OCI-LY7 (cell line): ENCODE measurements at regions not wholly inside any gene's neighbourhood (a gene's known extent, or its start where the extent isn't known, plus 50 kb on each side); places are given as distances from the start of the nearest gene placed in this dataset.

Experiments used
- BruUV-seq: library from RNA; stranded (reverse); fragments of 400-500 nt; replicated peaks from 2 replicates; lab custom pipeline; 2021; lab: Mats Ljungman, UMichigan
- CTCF ChIA-PET: fragments of 300-600 bp; sonication (Branson Sonifier 250); formaldehyde crosslinking; loops from one replicate; lab custom pipeline; 2022; ENCODE audit warnings: antibody characterized with exemption; ENCODE audit not compliant: unreplicated experiment; lab: Charles Lee
- POLR2A ChIA-PET: fragments of 300-600 bp; sonication (Branson Sonifier 250); formaldehyde crosslinking; loops from one replicate; lab custom pipeline; 2022; ENCODE audit warnings: antibody characterized with exemption; lab: Charles Lee
- DNase-seq: peaks from one replicate; pipeline ENCODE4 v3.0.0-alpha.2; 2015; ENCODE audit warnings: low spot score
- H2AFZ ChIP-seq: fragments of 200-600 bp; sonication (generic), shearing (Covaris generic); 2 replicates; pipeline ENCODE4 v1.6.1; 2014; ENCODE audit warnings: mild to moderate bottlenecking, antibody characterized with exemption, low read length, moderate library complexity
- H3K27ac ChIP-seq: fragments of 200-600 bp; sonication (generic); 2 replicates; pipeline ENCODE4 v1.5.1; 2014; ENCODE audit warnings: mixed run types, low read depth, mild to moderate bottlenecking, moderate library complexity, low read length, inconsistent platforms; ENCODE audit not compliant: poor library complexity, severe bottlenecking
- H3K36me3 ChIP-seq: fragments of 200-600 bp; sonication (generic); 2 replicates; pipeline ENCODE4 v1.6.1; 2014; ENCODE audit warnings: mild to moderate bottlenecking, antibody characterized with exemption, low read length, moderate library complexity, mixed read lengths; ENCODE audit not compliant: insufficient read depth
- H3K4me1 ChIP-seq: fragments of 200-600 bp; sonication (generic); 2 replicates; pipeline ENCODE4 v1.5.1; 2014; ENCODE audit warnings: mild to moderate bottlenecking, low read length; ENCODE audit not compliant: insufficient read depth, poor library complexity, severe bottlenecking
- H3K4me2 ChIP-seq: fragments of 200-600 bp; sonication (generic); 2 replicates; pipeline ENCODE4 v1.6.1; 2014; ENCODE audit warnings: mild to moderate bottlenecking, low read length
- H3K4me3 ChIP-seq: fragments of 200-600 bp; sonication (generic); 2 replicates; pipeline ENCODE4 v1.5.1; 2014; ENCODE audit warnings: mild to moderate bottlenecking, low read depth, low read length; ENCODE audit not compliant: poor library complexity, severe bottlenecking
- H3K79me2 ChIP-seq: fragments of 200-600 bp; sonication (generic); 2 replicates; pipeline ENCODE4 v1.6.1; 2016; ENCODE audit warnings: low read depth, mild to moderate bottlenecking, low read length, moderate library complexity, mixed read lengths; ENCODE audit not compliant: insufficient read depth
- H3K9me2 ChIP-seq: fragments of 200-600 bp; sonication (generic); 2 replicates; pipeline ENCODE4 v1.6.1; 2016; ENCODE audit warnings: mild to moderate bottlenecking, low read length, mixed read lengths; ENCODE audit not compliant: insufficient read depth
- H3K9me3 ChIP-seq: fragments of 200-600 bp; sonication (generic); 2 replicates; pipeline ENCODE4 v1.6.1; 2014; ENCODE audit warnings: mild to moderate bottlenecking, mixed run types, low read length, mixed read lengths
- H4K20me1 ChIP-seq: fragments of 200-600 bp; sonication (generic); 2 replicates; pipeline ENCODE4 v1.6.1; 2014; ENCODE audit warnings: mild to moderate bottlenecking, antibody characterized with exemption, low read length, moderate library complexity, mixed read lengths; ENCODE audit not compliant: insufficient read depth
- EZH2phosphoT487 ChIP-seq: fragments of 200-600 bp; sonication (generic); IDR thresholded peaks from 2 replicates; pipeline ENCODE4 v1.6.1; 2018; ENCODE audit warnings: low read depth, borderline replicate concordance, mild to moderate bottlenecking, mixed run types, antibody characterized with exemption, low read length, moderate library complexity, mixed read lengths
- intact Hi-C: fragments of 100-400 bp; cut with micrococcal nuclease; formaldehyde crosslinking; loops from one replicate; pipeline ENCODE4 v1.10.0; 2022; ENCODE audit not compliant: unreplicated experiment
- TF ChIP-seq, protein P1 (sequence below): fragments of 200-600 bp; sonication (generic); conservative IDR thresholded peaks from 2 replicates; pipeline ENCODE4 v1.5.1; 2014; ENCODE audit warnings: mild to moderate bottlenecking, antibody characterized with exemption, low read length, moderate library complexity, mixed read lengths

GRCh38 chr5:5645198-5645597 is 222.7 kb downstream of the ICE1 start:
- Histone ChIP-seq H3K4me1 (no peaks in the 10 kb centered on the region), H4K20me1 (no peaks in the 10 kb centered on the region), H3K9me3 (no peaks in the 10 kb centered on the region), H3K79me2 (no peaks in the 10 kb centered on the region), H3K27ac (no peak overlapping the region), H2AFZ (no peak overlapping the region), H3K9me2 (no peaks in the 10 kb centered on the region), H3K4me3 (no peak overlapping the region), H3K36me3 (no peaks in the 10 kb centered on the region), H3K4me2 (no peak overlapping the region)
- DNase-seq: no peak
- BruUV-seq: no TSS peak
- intact Hi-C loops: no loop called here
- ChIA-PET CTCF (no interaction called here), POLR2A (interaction anchor here (0.8 kb wide), 1 partner anchor 194 kb away, joined by 3 read pairs; no protein-coding TSS in a partner anchor)
- TF ChIP-seq, protein P1, sequence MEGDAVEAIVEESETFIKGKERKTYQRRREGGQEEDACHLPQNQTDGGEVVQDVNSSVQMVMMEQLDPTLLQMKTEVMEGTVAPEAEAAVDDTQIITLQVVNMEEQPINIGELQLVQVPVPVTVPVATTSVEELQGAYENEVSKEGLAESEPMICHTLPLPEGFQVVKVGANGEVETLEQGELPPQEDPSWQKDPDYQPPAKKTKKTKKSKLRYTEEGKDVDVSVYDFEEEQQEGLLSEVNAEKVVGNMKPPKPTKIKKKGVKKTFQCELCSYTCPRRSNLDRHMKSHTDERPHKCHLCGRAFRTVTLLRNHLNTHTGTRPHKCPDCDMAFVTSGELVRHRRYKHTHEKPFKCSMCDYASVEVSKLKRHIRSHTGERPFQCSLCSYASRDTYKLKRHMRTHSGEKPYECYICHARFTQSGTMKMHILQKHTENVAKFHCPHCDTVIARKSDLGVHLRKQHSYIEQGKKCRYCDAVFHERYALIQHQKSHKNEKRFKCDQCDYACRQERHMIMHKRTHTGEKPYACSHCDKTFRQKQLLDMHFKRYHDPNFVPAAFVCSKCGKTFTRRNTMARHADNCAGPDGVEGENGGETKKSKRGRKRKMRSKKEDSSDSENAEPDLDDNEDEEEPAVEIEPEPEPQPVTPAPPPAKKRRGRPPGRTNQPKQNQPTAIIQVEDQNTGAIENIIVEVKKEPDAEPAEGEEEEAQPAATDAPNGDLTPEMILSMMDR: no peak
- TF ChIP-seq EZH2phosphoT487: no peak

- CTCF ChIA-PET: no interaction called here
- TF ChIP-seq, protein P1: no peak
- TF ChIP-seq EZH2phosphoT487: no peak
Measured at GRCh38 chr5:5644249-5644648, 221.8 kb downstream of the ICE1 start.

GRCh38 chr5:5643481-5643880 is 221.0 kb downstream of the ICE1 start:
- BruUV-seq: no TSS peak

More at GRCh38 chr5:5644249-5644648, 221.8 kb downstream of the ICE1 start:
- Histone ChIP-seq H3K4me2 (no peak overlapping the region), H2AFZ (no peak overlapping the region), H3K4me1 (no peaks in the 10 kb centered on the region), H3K36me3 (no peaks in the 10 kb centered on the region), H3K79me2 (no peaks in the 10 kb centered on the region), H3K9me2 (no peaks in the 10 kb centered on the region), H3K9me3 (no peaks in the 10 kb centered on the region), H3K27ac (no peak overlapping the region), H4K20me1 (no peaks in the 10 kb centered on the region), H3K4me3 (no peak overlapping the region)
- POLR2A ChIA-PET: no interaction called here
- no TSS peak for BruUV-seq
- intact Hi-C loops: no loop called here
- no peak for DNase-seq

More at GRCh38 chr5:5643481-5643880, 221.0 kb downstream of the ICE1 start:
- Histone ChIP-seq H4K20me1 (no peaks in the 10 kb centered on the region), H3K9me2 (no peaks in the 10 kb centered on the region), H3K9me3 (no peaks in the 10 kb centered on the region), H3K4me2 (no peak overlapping the region), H3K79me2 (no peaks in the 10 kb centered on the region), H3K27ac (no peak overlapping the region), H3K36me3 (no peaks in the 10 kb centered on the region), H2AFZ (no peak overlapping the region), H3K4me3 (no peak overlapping the region), H3K4me1 (no peaks in the 10 kb centered on the region)
- no peak for DNase-seq
- ChIA-PET CTCF (no interaction called here), POLR2A (no interaction called here)
- TF ChIP-seq, protein P1: no peak
- TF ChIP-seq EZH2phosphoT487: no peak
- intact Hi-C loops: no loop called here
